DND-41 (cell line): ENCODE measurements at regions not wholly inside any gene's neighbourhood (a gene's known extent, or its start where the extent isn't known, plus 50 kb on each side); places are given as distances from the start of the nearest gene placed in this dataset.

ENCODE experiments used
- CTCF ChIP-seq: IDR thresholded peaks from 2 replicates; pipeline ENCODE4 v1.5.1; 2012; ENCODE audit warnings: borderline replicate concordance, low read length, moderate library complexity, mild to moderate bottlenecking; ENCODE audit not compliant: poor library complexity, severe bottlenecking; ENCODE audit errors: extremely low read depth
- EZH2 ChIP-seq: IDR thresholded peaks from 3 replicates; pipeline ENCODE4 v1.6.1; 2012; ENCODE audit warnings: borderline replicate concordance, low read depth, mild to moderate bottlenecking, moderate library complexity, low read length, inconsistent platforms; ENCODE audit not compliant: severe bottlenecking

GRCh38 chr2:241958818-241959545, 89.5 kb downstream of the RTP5 start:
- TF ChIP-seq CTCF (no peak), EZH2 (no peak)
